Uterus (tissue), 3 donors: ENCODE measurements at regions not wholly inside any gene's neighbourhood (a gene's known extent, or its start where the extent isn't known, plus 50 kb on each side); places are given as distances from the start of the nearest gene placed in this dataset.

Source experiments
- DNase-seq, 2 donors: peaks; one replicate each; pipeline ENCODE4 v3.0.0-alpha.2; 2019 to 2020
- H3K27ac ChIP-seq, 2 donors: fragments of 200-600 bp; sonication (generic); 1 replicate in 1 of 2; 2 replicates in 1 of 2; pipeline ENCODE4 v1.5.1; 2016 to 2018
- H3K27me3 ChIP-seq, 2 donors: fragments of 200-600 bp; sonication (generic); one replicate each; pipeline ENCODE4 v1.5.1; 2018 to 2019; ENCODE audit warnings: control low read depth in 1 of 2
- H3K36me3 ChIP-seq, 2 donors: fragments of 200-600 bp; sonication (generic); one replicate each; pipeline ENCODE4 v1.5.1; 2019; ENCODE audit warnings: control low read depth in 1 of 2
- H3K4me1 ChIP-seq, 2 donors: fragments of 200-600 bp; sonication (generic); one replicate each; pipeline ENCODE4 v1.5.1; 2018 to 2019; ENCODE audit warnings: control low read depth in 1 of 2
- H3K4me3 ChIP-seq, 2 donors: fragments of 200-600 bp; sonication (generic); 1 replicate in 1 of 2; 2 replicates in 1 of 2; pipeline ENCODE4 v1.5.1; 2018 to 2019; ENCODE audit warnings: mild to moderate bottlenecking in 1 of 2
- H3K9me3 ChIP-seq, 2 donors: fragments of 200-600 bp; sonication (generic); one replicate each; pipeline ENCODE4 v1.5.1; 2019; ENCODE audit warnings: control low read depth in 1 of 2
- CTCF ChIP-seq, 4 experiments: fragments of 200-600 bp in 2 of 4; fragments of 450-650 bp in 2 of 4; sonication (generic) in 2 of 4; IDR thresholded peaks; one replicate each; pipeline ENCODE4 v1.5.1; 2016 to 2019; ENCODE audit warnings: antibody characterized with exemption in 4 of 4, mild to moderate bottlenecking in 2 of 4, moderate library complexity in 1 of 4
- POLR2A ChIP-seq, 2 donors: fragments of 450-650 bp; IDR thresholded peaks; one replicate each; pipeline ENCODE4 v1.6.1; 2016; ENCODE audit warnings: antibody characterized with exemption in 2 of 2, mild to moderate bottlenecking in 1 of 2, moderate library complexity in 1 of 2
- intact Hi-C: fragments of 100-400 bp; cut with DNase I; formaldehyde crosslinking; loops from one replicate; pipeline ENCODE4 v1.15.1; 2023; ENCODE audit warnings: low total_unique reads
- donor health status: DM: yes; HTN: yes; CAD: no.

GRCh38 chr6:115370202-115370601 lies 690.5 kb downstream of the FRK start:
- intact Hi-C loops = no loop called here
- Histone ChIP-seq H3K4me1 (no peaks in the 10 kb centered on the region), H3K36me3 (no peaks in the 10 kb centered on the region), H3K27ac (no peak overlapping the region), H3K9me3 (no peaks in the 10 kb centered on the region), H3K4me3 (no peak overlapping the region), H3K27me3 (no peaks in the 10 kb centered on the region)
- no peak for TF ChIP-seq CTCF (IDR thresholded peaks at IDR 0.05)
- no peak for DNase-seq

GRCh38 chr6:115365783-115366182 lies 694.9 kb downstream of the FRK start:
- no peak overlapping the region for H3K27ac ChIP-seq
- no peak for DNase-seq
- H3K27me3 ChIP-seq = no peaks in the 10 kb centered on the region
- no peaks in the 10 kb centered on the region for H3K9me3 ChIP-seq
- H3K4me3 ChIP-seq = no peak overlapping the region
- H3K4me1 ChIP-seq = no peaks in the 10 kb centered on the region
- TF ChIP-seq POLR2A (IDR thresholded peaks at IDR 0.05) = no peak
- TF ChIP-seq CTCF (IDR thresholded peaks at IDR 0.05) = no peak
- intact Hi-C loops = no loop called here
- no peaks in the 10 kb centered on the region for H3K36me3 ChIP-seq

DNA sequence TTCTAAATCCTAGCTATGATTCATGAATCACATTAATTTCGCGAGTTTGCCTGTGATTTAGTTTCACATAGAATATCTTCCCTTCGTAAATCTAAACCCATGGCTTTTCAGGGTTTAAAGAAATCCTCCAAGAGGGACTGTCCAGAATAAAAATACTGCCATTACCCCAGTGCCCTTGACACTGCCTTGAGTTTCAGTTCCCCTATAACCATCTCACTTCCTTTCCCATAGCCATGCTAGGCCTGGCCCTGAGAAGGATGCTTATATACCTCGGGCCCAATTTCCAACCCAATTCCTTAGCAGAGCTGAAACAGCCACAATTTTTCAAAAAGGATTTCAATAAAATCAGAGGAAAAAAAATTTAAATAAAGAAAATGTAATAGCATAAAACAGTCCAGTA lies 697.3 kb downstream of the FRK start:
- no peak overlapping the region for H3K27ac ChIP-seq
- H3K4me3 ChIP-seq = no peak overlapping the region
- H3K27me3 ChIP-seq = no peaks in the 10 kb centered on the region
- TF ChIP-seq CTCF (IDR thresholded peaks at IDR 0.05) (no peak), POLR2A (IDR thresholded peaks at IDR 0.05) (no peak)
- H3K4me1 ChIP-seq = no peaks in the 10 kb centered on the region
- no peak for DNase-seq
- intact Hi-C loops = no loop called here
- no peaks in the 10 kb centered on the region for H3K9me3 ChIP-seq
- no peaks in the 10 kb centered on the region for H3K36me3 ChIP-seq

DNA sequence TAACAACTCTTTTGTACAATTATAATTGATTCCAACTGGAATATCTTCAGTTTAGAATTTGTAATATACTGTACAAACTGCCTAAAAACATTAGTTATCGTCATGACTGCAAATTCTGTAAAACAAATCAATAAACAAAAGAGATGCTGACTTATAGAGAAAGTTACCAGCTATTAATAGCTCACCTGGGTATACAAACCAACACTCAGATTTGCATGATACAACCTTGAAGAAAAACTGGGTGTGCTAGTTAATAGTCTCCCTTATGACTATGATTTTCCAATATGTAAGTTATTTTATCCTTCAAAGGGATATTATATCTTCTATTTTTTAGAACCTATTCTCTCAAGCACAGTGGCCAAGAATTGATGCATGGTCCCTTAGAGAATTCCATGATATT lies 698.5 kb downstream of the FRK start:
- H3K4me1 ChIP-seq = no peaks in the 10 kb centered on the region
- TF ChIP-seq CTCF (IDR thresholded peaks at IDR 0.05) (no peak), POLR2A (IDR thresholded peaks at IDR 0.05) (no peak)
- H3K27me3 ChIP-seq = no peaks in the 10 kb centered on the region
- H3K27ac ChIP-seq = no peak overlapping the region
- H3K9me3 ChIP-seq = no peaks in the 10 kb centered on the region
- intact Hi-C loops = no loop called here
- H3K36me3 ChIP-seq = no peaks in the 10 kb centered on the region
- H3K4me3 ChIP-seq = no peak overlapping the region
- DNase-seq = no peak

DNA sequence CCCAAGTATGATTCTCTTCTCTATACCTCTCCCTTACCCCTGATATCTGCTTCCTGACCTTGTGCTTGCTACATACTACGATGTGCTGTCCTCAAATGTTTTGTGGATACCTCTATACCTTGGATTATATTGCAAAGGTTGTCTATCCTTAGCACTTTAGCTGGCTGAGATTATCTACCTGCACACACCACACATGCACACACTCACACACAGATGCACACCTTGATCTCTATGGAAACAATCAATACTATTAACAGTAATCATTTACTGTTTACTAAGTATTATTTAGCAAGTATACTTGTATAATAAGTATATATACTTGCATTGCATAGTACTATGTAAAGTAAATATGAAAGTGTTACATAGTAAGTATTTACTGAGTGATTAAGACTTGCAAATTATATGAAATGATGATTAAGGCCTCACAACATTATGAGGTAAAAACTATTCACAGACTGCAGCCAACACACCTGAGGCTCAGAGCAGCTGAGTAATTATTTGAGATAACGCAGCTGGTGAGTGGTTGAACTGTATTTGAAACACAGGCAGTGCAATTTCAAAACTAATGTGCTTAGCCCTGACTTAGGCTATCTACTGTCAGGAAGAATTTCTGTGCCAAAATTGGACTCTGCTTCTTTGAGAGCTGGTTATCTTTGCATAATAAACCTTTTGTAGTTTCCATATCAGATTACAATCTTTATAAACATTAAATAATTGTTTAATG lies 699.9 kb downstream of the FRK start:
- Histone ChIP-seq H3K9me3 (no peaks in the 10 kb centered on the region), H3K27me3 (no peaks in the 10 kb centered on the region), H3K36me3 (no peaks in the 10 kb centered on the region), H3K27ac (no peak overlapping the region), H3K4me3 (no peak overlapping the region), H3K4me1 (no peaks in the 10 kb centered on the region)
- TF ChIP-seq CTCF (IDR thresholded peaks at IDR 0.05) (no peak), POLR2A (IDR thresholded peaks at IDR 0.05) (no peak)
- no peak for DNase-seq
- intact Hi-C loops = no loop called here
